SK-N-MC (cell line): ENCODE measurements at regions not wholly inside any gene's neighbourhood (a gene's known extent, or its start where the extent isn't known, plus 50 kb on each side); places are given as distances from the start of the nearest gene placed in this dataset.

Experiments used
- EZH2 ChIP-seq: fragments of 200-600 bp; sonication (generic); IDR thresholded peaks from one replicate; pipeline ENCODE4 v1.6.1; 2017; ENCODE audit warnings: antibody characterized with exemption
- FOXP2 ChIP-seq: optimal IDR thresholded peaks from 2 replicates; pipeline ENCODE3; 2011; ENCODE audit warnings: mild to moderate bottlenecking, moderate library complexity; ENCODE audit not compliant: insufficient read depth; ENCODE audit errors: extremely low read length, control extremely low read depth
- POLR2AphosphoS5 ChIP-seq: IDR thresholded peaks from 2 replicates; pipeline ENCODE4 v1.6.1; 2012; ENCODE audit warnings: mild to moderate bottlenecking, low read depth, low read length, borderline replicate concordance

GRCh38 chr2:238595750-238596570 is 169.2 kb downstream of the ASB1 start:
- TF ChIP-seq EZH2 (no peak), POLR2AphosphoS5 (no peak), FOXP2 (no peak)
